HAP-1 (cell line): ENCODE measurements at regions not wholly inside any gene's neighbourhood (a gene's known extent, or its start where the extent isn't known, plus 50 kb on each side); places are given as distances from the start of the nearest gene placed in this dataset.

Experiments used
- DNase-seq, 2 experiments: peaks; one replicate each; pipeline ENCODE4 v3.0.0-alpha.2; 2016 to 2020; ENCODE audit warnings: low spot score in 2 of 2
- H3K27me3 ChIP-seq: fragments of 250-450 bp; sonication (Bioruptor Pico); 2 replicates; pipeline ENCODE4 v1.5.1; 2020; ENCODE audit warnings: low read depth, mild to moderate bottlenecking, moderate library complexity
- H3K36me3 ChIP-seq: fragments of 250-450 bp; sonication (Bioruptor Pico); replicated peaks from 2 replicates; pipeline ENCODE4 v1.5.1; 2020; ENCODE audit warnings: mild to moderate bottlenecking
- H3K4me1 ChIP-seq: fragments of 250-450 bp; sonication (Bioruptor Pico); 2 replicates; pipeline ENCODE4 v1.5.1; 2020; ENCODE audit warnings: mild to moderate bottlenecking
- H3K4me3 ChIP-seq: fragments of 250-450 bp; sonication (Bioruptor Pico); 2 replicates; pipeline ENCODE4 v1.5.1; 2020; ENCODE audit warnings: mild to moderate bottlenecking, moderate library complexity
- H3K9me3 ChIP-seq: fragments of 250-450 bp; sonication (Bioruptor Pico); 2 replicates; pipeline ENCODE4 v1.5.1; 2020; ENCODE audit warnings: mild to moderate bottlenecking, moderate library complexity
- in situ Hi-C: fragments of 300-500 bp; cut with MboI; formaldehyde crosslinking; loops from 3 replicates; pipeline ENCODE4 v1.14.3; 2020; ENCODE audit warnings: low sequenced_read_pairs, inconsistent platforms, mixed read lengths

DNA sequence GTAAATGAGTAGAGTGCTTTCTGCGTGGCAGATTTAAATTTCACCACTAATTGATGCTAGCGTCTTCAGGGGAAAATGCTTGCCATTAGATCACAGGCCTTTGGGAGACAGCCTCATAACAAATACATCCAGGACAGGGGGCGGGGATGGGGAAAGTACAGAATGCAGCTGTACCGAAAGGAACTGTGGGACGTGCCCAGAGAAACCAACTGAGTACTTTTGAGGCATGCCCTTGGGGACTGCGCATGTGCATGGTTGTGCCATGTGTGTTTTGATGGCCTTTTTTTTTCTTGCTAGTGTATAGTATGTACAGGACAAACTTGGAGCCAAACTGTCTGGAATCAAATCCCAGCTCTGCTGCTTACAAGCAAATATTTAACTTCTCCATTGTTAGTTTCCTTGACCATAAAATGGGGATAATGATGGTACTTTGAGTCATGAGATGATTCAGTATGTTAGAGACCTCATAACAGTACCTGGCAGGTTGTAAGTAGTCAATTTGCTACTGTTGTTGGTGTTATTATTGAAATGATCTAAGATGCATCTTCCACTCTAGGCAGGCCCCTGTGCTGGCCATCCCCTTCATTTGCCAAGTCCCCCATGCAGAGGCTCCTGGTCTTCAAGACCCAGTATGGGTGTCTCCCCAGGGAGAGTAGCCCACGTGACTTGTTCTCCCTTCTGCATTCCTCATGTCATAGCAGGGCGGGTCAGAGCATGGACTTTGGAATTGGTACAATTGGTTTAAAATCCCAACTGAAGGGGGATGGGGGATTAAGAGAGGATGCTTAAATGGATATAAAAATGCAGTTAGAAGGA is 68.3 kb upstream of the NPAS1 start:
- H3K27me3 ChIP-seq: no peaks in the 10 kb centered on the region
- H3K4me1 ChIP-seq: peaks cover 11% of the 10 kb centered on the region
- in situ Hi-C loops: no loop called here
- no peak overlapping the region for H3K4me3 ChIP-seq
- no peaks in the 10 kb centered on the region for H3K9me3 ChIP-seq
- peaks cover 3% of the 10 kb centered on the region for H3K36me3 ChIP-seq
- peak in 1 of 2 experiments; percentile 53 for DNase-seq

DNA sequence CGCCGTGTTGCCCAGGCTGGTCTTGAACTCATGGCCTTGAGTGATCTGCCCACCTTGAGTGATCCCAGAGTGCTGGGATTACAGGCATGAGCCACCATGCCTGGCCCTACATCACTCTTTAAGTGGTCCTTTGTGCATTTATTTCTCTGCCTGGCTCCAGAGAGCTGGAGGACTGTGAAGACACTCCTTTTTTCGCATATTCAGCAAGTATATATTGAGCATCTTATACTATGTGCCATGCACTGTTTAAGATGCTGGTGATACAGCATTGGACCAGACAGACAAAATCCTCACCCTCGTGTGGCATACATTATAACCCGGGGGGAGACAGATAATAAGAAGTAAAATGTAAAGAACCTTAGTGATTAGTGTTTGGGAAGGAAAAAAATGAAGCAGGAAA is 66.8 kb upstream of the NPAS1 start:
- no peaks in the 10 kb centered on the region for H3K27me3 ChIP-seq
- H3K9me3 ChIP-seq: no peaks in the 10 kb centered on the region
- H3K4me1 ChIP-seq: peaks cover 11% of the 10 kb centered on the region
- H3K4me3 ChIP-seq: no peak overlapping the region
- no peak for DNase-seq
- in situ Hi-C loops: no loop called here
- H3K36me3 ChIP-seq: no peaks in the 10 kb centered on the region; the same call in none of the 2 replicates

DNA sequence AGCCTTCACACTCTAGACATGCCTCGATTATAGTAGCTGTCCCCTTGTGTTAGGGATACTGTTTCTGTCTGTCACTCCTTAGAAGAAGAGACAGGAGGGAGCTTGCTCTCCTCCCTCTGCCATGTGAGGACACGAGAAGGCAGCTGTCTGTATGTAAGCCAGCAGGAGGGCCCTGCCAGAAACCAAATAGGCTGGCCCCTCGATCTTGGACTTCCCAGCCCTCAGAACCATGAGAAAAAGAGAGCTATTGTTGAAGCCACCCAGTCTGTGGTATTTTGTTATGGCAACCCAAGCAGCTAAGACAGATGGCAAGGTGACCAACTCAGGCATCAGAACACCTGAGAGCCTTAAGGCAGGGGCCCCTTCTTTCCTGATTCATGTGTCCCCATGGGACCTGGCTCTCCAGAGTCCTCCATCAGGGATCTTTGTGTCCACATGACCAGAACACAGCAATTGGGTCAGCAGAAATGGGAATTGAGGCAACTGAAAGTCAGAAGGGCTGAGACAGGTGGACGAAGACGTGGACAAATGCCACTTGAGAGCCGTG is 65.6 kb upstream of the NPAS1 start:
- Histone ChIP-seq H3K9me3 (no peaks in the 10 kb centered on the region), H3K36me3 (no peaks in the 10 kb centered on the region; the same call in none of the 2 replicates), H3K4me1 (peaks cover 11% of the 10 kb centered on the region), H3K27me3 (no peaks in the 10 kb centered on the region), H3K4me3 (no peak overlapping the region)
- DNase-seq: no peak
- in situ Hi-C loops: no loop called here

DNA sequence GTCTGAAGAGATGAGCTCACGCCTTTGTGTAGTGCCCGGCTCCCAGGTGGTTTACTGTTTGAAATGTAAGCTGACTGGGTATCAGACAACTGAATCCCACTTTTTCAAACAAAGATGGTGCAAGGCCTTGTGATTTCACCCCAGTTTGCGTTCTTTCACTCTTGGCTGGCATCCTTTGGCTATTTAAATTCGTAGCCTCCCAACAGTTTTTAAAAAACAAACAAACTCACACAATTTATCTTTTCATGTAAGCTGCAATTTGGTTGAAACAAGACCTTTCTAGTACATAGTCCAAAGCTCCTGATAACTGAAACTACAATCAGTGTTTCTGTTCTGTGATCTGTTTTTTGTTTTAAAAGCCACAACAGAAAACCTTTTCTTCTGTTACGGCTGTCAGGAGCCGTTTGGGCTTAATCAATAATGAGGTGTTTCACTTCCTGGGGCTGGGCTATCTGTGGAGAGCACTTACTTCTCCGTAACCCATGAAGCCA is 65.1 kb upstream of the NPAS1 start:
- DNase-seq: no peak
- Histone ChIP-seq H3K36me3 (no peaks in the 10 kb centered on the region; the same call in none of the 2 replicates), H3K4me1 (peaks cover 11% of the 10 kb centered on the region), H3K27me3 (no peaks in the 10 kb centered on the region), H3K4me3 (no peak overlapping the region), H3K9me3 (no peaks in the 10 kb centered on the region)
- in situ Hi-C loops: no loop called here

DNA sequence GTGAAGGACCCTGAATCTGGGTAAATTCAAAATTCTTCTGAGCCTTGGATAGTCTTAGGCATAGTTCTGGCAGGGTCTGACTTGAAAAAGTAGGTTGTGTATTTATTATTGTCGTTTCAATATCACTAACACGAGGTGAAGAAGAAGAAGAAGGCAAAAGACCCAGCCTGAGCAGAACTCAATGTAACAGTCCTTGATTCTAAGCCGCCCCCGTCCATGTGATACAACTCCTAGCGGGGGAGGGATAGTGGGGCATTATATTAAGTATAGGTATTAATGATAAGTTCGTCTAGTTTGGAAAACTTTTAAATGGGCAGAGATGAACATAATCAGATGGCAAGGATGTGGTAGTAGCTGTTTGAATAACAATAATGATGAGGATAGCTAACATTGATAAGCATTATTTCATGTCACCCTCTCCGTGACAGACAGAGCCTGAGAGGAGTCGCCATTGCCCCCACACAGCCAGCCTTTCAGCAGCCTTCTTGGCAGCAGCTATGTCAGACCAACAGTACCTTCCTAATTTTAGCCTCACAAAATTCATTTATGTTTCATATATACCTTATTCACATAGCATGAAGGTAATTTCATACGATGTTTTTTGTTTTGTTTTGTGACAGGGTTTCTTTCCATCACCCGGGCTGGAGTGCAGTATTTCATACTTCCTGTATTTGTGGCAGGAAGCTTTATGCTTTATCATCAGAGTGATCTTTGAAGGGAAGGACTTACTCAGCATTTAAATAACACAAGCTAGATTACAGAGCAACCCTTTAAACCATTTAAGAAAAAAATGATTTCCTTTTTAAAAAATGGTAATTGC is 64.4 kb upstream of the NPAS1 start:
- Histone ChIP-seq H3K36me3 (no peaks in the 10 kb centered on the region; the same call in none of the 2 replicates), H3K9me3 (no peaks in the 10 kb centered on the region), H3K4me1 (peaks cover 11% of the 10 kb centered on the region), H3K4me3 (no peak overlapping the region), H3K27me3 (no peaks in the 10 kb centered on the region)
- in situ Hi-C loops: no loop called here
- DNase-seq: no peak

DNA sequence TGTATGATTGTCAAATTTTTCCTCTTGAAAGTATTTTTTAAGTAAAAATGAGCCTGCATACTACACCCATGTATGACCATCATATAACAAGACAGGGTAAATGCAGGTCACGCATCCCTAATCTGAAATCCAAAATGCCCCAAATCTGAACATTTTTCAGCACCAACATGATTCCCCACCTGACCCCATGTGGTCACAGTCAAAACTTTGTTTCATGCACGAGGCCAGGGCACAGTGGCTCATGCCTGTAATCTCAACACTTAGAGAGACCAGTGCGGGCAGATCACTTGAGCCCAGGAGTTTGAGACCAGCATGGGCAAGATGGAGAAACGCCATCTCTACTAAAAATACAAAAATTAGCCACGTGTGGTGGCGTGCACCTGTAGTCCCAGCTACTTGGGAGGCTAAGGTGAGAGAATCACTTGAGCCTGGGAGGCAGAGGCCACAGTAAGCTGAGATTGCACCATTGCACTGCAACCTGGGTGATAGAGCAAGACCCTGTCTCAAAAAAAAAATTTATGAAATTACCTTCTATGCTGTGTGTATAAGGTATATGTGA is 63.7 kb upstream of the NPAS1 start:
- Histone ChIP-seq H3K27me3 (no peaks in the 10 kb centered on the region), H3K36me3 (no peaks in the 10 kb centered on the region; the same call in none of the 2 replicates), H3K4me1 (peaks cover 11% of the 10 kb centered on the region), H3K4me3 (no peak overlapping the region), H3K9me3 (no peaks in the 10 kb centered on the region)
- in situ Hi-C loops: no loop called here
- DNase-seq: no peak

DNA sequence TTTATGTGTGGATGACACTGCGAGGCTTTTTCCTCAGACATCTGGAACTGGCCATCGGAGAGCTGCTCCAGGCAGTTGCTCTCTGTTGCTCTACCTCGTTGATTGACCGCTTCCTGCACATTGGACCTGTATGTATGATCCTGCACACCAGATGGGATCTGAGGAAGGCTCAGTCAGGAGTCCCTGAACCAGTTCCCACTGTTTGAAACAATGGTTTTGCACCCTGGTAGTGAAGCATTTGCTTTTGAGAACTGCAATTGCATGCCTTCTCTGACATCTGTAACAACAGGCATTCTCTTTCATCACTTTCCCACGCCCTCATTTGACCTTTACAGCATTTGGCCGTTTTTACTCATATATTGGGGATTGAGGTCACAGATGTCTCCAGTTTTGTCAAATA is 61.1 kb upstream of the NPAS1 start:
- no peak for DNase-seq
- Histone ChIP-seq H3K27me3 (no peaks in the 10 kb centered on the region), H3K4me1 (peaks cover 11% of the 10 kb centered on the region), H3K9me3 (no peaks in the 10 kb centered on the region), H3K4me3 (no peak overlapping the region), H3K36me3 (no peaks in the 10 kb centered on the region; the same call in 1 of the 2 replicates)
- in situ Hi-C loops: no loop called here

DNA sequence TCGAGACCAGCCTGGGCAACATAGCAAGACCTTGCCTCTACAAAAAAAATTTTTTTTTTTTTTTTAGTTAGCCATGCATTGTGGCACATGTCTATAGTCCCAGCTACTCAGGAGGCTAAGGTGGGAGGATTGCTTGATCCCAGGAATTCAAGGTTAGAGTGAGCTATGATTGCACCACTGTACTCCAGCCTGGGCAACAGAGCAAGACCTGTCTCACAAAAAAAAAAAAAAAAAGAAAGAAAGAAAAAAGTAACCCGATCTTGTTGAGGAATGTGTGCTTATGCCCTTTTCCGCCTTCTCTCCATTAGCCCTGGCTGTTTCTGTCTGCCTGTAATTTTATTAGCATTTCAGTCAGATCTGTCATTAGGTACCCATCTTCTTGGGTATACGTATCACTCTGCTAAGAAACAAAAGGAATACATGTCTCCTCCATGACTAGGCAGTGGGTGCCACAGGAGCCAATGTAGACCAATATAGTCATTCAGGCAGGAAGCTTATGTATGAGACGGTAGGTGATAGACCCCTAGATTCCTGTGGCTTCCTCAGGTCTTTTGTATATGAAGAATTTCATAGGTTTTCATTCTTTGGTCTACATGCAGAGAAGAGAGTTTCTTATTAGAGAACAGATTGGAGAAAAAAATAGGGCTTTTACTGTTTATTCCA is 59.6 kb upstream of the NPAS1 start:
- Histone ChIP-seq H3K9me3 (no peaks in the 10 kb centered on the region), H3K4me1 (peaks cover 9% of the 10 kb centered on the region), H3K36me3 (no peaks in the 10 kb centered on the region), H3K27me3 (no peaks in the 10 kb centered on the region), H3K4me3 (no peak overlapping the region)
- in situ Hi-C loops: no loop called here
- DNase-seq: no peak

DNA sequence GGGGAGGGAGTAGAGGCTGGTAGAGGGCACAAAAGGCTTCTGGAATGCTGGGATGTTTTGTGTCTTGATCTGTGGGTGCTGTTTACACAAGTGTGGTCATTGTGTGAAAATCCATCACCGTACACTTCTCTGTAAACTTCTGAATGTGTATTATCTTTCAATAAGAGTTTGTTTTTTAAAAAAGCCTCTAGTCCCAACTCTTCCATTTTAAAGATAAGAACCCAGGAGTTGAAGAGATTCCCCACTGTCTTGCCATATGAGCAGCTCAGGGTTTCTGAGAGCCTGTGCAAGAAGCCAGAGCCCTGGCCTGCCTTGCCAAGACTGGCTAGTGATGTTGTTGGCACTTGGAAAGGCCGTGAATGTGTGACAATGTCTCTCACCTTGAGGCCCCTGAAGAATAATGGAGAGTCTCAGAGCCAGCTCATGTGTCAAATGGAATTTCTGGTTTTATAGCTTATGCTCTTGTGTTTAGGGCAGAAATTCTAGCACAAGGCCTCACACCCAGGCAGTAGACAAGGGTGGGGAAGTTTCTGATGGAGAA is 57.5 kb upstream of the NPAS1 start:
- no peaks in the 10 kb centered on the region for H3K36me3 ChIP-seq
- in situ Hi-C loops: no loop called here
- no peak overlapping the region for H3K4me3 ChIP-seq
- no peak for DNase-seq
- no peaks in the 10 kb centered on the region for H3K27me3 ChIP-seq
- H3K4me1 ChIP-seq: no peaks in the 10 kb centered on the region; the same call in 1 of the 2 replicates
- H3K9me3 ChIP-seq: no peaks in the 10 kb centered on the region

DNA sequence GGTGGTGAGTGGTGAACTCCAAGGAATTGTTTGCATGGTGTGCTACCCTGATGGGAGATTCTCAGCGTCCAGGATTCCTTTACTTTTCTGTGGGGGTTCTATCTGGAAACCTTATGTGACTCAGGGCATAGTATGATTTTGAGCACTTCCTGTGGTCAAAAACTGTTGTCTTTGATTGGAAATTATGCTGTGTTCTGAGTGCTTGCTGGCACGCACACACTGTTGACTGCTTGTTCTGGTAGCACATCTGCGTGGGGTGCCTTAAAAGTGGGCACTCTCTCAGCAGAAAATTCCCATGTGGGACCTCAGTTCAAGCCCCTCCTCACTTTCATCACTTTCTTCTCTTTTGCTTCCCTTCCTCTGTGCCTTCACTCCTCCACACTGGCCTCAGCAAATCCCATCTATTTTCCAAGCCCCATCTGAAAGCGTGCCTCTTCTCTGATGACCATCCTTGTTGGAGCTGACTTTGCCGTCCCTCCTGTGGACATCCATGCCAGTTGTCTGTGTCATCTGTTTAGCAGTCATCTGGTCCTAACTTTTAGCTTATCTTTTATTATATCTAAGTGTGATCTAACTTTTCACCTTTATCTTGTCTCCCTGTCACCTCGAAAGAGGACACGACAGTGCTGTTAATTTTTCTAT is 56.4 kb upstream of the NPAS1 start:
- no peak for DNase-seq
- no peaks in the 10 kb centered on the region; the same call in 1 of the 2 replicates for H3K4me1 ChIP-seq
- in situ Hi-C loops: no loop called here

DNA sequence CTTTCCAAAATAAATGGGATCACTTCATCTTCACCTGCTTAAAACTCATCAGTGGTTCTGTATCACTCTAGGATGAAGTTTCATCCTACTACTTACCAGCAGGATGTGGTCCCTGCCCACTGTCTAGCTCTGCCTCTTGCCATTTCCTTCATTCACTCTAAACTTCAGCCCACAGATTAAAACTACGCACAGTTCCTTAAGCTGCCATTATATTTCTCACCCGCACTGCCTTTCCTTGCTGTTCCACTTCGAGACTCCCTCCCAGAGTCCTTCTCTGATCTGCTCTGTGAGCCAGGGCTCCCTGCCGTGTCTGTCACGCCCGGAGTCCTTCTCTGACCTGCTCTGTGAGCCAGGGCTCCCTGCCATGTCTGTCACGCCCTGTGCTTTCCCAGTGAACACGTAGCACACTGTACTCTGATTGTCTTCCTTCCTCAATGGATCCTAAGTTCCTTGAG is 52.0 kb upstream of the NPAS1 start:
- in situ Hi-C loops: no loop called here
- H3K9me3 ChIP-seq: no peaks in the 10 kb centered on the region
- no peak for DNase-seq
- H3K4me1 ChIP-seq: no peaks in the 10 kb centered on the region
- H3K27me3 ChIP-seq: no peaks in the 10 kb centered on the region
- H3K36me3 ChIP-seq: no peaks in the 10 kb centered on the region
- no peak overlapping the region for H3K4me3 ChIP-seq

More for the DNA sequence above, 56.4 kb upstream of the NPAS1 start:
- no peak overlapping the region for H3K4me3 ChIP-seq
- H3K36me3 ChIP-seq: no peaks in the 10 kb centered on the region
- no peaks in the 10 kb centered on the region for H3K27me3 ChIP-seq
- no peaks in the 10 kb centered on the region for H3K9me3 ChIP-seq
